Body of pancreas (tissue), 4 donors: ENCODE measurements at regions not wholly inside any gene's neighbourhood (a gene's known extent, or its start where the extent isn't known, plus 50 kb on each side); places are given as distances from the start of the nearest gene placed in this dataset.

Experiments
- ATAC-seq: fragments of 150-250 bp; one replicate; pipeline ENCODE4 v1.9.1; 2016
- DNase-seq, 4 donors: peaks; one replicate each; pipeline ENCODE4 v3.0.0-alpha.2; 2019
- H3K27ac ChIP-seq, 4 donors: fragments of 200-600 bp; sonication (generic); 1 replicate in 3 of 4; 2 replicates in 1 of 4; pipeline versions ENCODE4 v1.5.1 to v1.6.1; 2016 to 2019; ENCODE audit warnings: mild to moderate bottlenecking in 1 of 4, mixed read lengths in 1 of 4, moderate library complexity in 1 of 4
- H3K27me3 ChIP-seq, 2 donors: fragments of 200-600 bp; sonication (generic); one replicate each; pipeline ENCODE4 v1.6.0; 2016; ENCODE audit warnings: mild to moderate bottlenecking in 1 of 2
- H3K36me3 ChIP-seq, 2 donors: fragments of 200-600 bp; sonication (generic); replicated peaks in 1 of 2; 2 replicates each; pipeline ENCODE4 v1.5.1; 2016; ENCODE audit warnings: low read depth in 2 of 2; ENCODE audit not compliant: insufficient read depth in 1 of 2
- H3K4me1 ChIP-seq: fragments of 200-600 bp; sonication (generic); one replicate; pipeline ENCODE4 v1.6.0; 2016
- H3K4me3 ChIP-seq, 2 donors: fragments of 200-600 bp; sonication (generic); 1 replicate in 1 of 2; 2 replicates in 1 of 2; pipeline ENCODE4 v1.5.1; 2016 to 2019
- H3K9me3 ChIP-seq, 3 donors: fragments of 200-600 bp; sonication (generic); 1 replicate in 2 of 3; 2 replicates in 1 of 3; pipeline ENCODE4 v1.5.1; 2016
- POLR2A ChIP-seq, 3 donors: fragments of 450-650 bp; IDR thresholded peaks; one replicate each; pipeline ENCODE4 v1.6.1; 2016; ENCODE audit warnings: antibody characterized with exemption in 3 of 3, mild to moderate bottlenecking in 2 of 3
- WGBS, 2 donors: methylation state at CpG; one replicate each; pipeline ENCODE4 v1.1.5; 2017; 5-methylcytosine and 5-hydroxymethylcytosine counted together
- intact Hi-C: fragments of 100-400 bp; cut with DNase I; formaldehyde crosslinking; loops from one replicate; pipeline ENCODE4 v1.15.1; 2023
- TF ChIP-seq, protein P1 (sequence below), 7 experiments: fragments of 450-650 bp in 4 of 7; fragments of 200-600 bp in 3 of 7; sonication (generic) in 3 of 7; IDR thresholded peaks; one replicate each; pipeline ENCODE4 v1.5.1; 2016 to 2019; ENCODE audit warnings: antibody characterized with exemption in 7 of 7

DNA sequence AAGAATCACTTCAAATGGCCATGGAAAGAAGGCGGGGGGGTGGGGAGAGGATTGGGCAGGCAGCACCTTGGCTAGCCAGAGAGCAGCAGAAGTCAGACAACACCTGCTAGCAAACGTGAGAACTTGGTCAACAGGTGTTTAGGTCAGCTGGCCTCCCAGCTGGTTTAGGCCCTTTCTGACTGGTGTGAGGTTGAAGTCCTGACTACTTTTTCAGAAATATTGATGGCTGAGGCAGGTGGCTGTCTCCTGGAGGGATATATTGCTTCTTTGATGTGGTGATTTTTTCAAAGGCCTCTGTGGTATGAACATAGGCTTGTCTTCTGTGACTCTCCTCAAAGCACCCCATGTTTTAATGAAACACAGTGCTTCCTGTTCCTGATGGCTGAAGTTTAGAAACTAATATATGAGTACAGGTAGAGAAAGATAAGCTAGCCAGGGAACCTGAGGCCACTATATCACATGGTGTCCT, 238.2 kb upstream of the SSTR1 start:
- DNase-seq = peak; percentile 70 to 90 (median 79)
- TF ChIP-seq, protein P1, sequence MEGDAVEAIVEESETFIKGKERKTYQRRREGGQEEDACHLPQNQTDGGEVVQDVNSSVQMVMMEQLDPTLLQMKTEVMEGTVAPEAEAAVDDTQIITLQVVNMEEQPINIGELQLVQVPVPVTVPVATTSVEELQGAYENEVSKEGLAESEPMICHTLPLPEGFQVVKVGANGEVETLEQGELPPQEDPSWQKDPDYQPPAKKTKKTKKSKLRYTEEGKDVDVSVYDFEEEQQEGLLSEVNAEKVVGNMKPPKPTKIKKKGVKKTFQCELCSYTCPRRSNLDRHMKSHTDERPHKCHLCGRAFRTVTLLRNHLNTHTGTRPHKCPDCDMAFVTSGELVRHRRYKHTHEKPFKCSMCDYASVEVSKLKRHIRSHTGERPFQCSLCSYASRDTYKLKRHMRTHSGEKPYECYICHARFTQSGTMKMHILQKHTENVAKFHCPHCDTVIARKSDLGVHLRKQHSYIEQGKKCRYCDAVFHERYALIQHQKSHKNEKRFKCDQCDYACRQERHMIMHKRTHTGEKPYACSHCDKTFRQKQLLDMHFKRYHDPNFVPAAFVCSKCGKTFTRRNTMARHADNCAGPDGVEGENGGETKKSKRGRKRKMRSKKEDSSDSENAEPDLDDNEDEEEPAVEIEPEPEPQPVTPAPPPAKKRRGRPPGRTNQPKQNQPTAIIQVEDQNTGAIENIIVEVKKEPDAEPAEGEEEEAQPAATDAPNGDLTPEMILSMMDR (IDR thresholded peaks at IDR 0.05) = no peak
- no peak for TF ChIP-seq POLR2A (IDR thresholded peaks at IDR 0.05)
- intact Hi-C loops = no loop called here

DNA sequence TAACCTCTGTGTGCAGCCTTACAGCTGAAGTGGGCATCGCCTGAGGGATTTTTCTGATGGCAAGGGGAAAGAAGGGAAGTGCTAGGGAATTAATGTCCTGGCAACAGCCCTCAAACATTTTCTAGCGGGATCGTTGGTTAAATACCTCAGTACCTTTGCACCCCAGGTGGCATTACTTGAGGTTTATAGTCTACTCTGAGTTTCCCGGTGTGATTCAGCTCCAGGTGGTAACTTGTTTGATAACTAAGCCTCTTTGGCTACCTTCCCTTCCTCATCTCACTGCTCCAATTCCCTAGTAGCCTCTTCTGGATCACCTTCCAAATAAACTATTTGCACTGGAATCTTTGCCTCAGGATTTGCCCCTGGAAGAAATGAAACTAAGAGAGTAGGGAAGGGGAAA, 237.0 kb upstream of the SSTR1 start:
- H3K9me3 ChIP-seq = no peaks in the 10 kb centered on the region
- H3K36me3 ChIP-seq = no peaks in the 10 kb centered on the region
- H3K4me3 ChIP-seq = no peak overlapping the region
- peak in 1 of 4 donors; percentile 4 for DNase-seq
- H3K27me3 ChIP-seq = no peaks in the 10 kb centered on the region
- WGBS, 2 donors = 49 to 52% methylated on average over 4 of the region's 4 CpGs
- no peak for TF ChIP-seq POLR2A (IDR thresholded peaks at IDR 0.05)
- TF ChIP-seq, protein P1 (IDR thresholded peaks at IDR 0.05) = no peak
- peak overlapping the region in 2 of 4 donors; percentile 64 to 74 for H3K27ac ChIP-seq
- intact Hi-C loops = no loop called here
- ATAC-seq = no peak
- peaks cover 35% of the 10 kb centered on the region for H3K4me1 ChIP-seq

More for the DNA sequence above, 238.2 kb upstream of the SSTR1 start:
- 13 to 23% methylated on average over 2 of the region's 2 CpGs for WGBS, 2 donors
- H3K4me1 ChIP-seq = peaks cover 35% of the 10 kb centered on the region
- H3K36me3 ChIP-seq = no peaks in the 10 kb centered on the region
- H3K27ac ChIP-seq = peak overlapping the region in 3 of 4 donors; percentile 64 to 81 (median 74)
- ATAC-seq = peak; percentile 95
- H3K27me3 ChIP-seq = no peaks in the 10 kb centered on the region
- H3K4me3 ChIP-seq = no peak overlapping the region
- H3K9me3 ChIP-seq = no peaks in the 10 kb centered on the region

GRCh38 chr14:37972941-37973887, 234.5 kb upstream of the SSTR1 start:
- Histone ChIP-seq H3K27ac (no peak overlapping the region), H3K9me3 (no peaks in the 10 kb centered on the region), H3K36me3 (no peaks in the 10 kb centered on the region), H3K27me3 (no peaks in the 10 kb centered on the region), H3K4me3 (no peak overlapping the region), H3K4me1 (peaks cover 33% of the 10 kb centered on the region)
- DNase-seq (no peak), ATAC-seq (no peak)
- intact Hi-C loops = no loop called here
- WGBS, 2 donors = 56% methylated on average over 7 of the region's 7 CpGs
- TF ChIP-seq, protein P1 (IDR thresholded peaks at IDR 0.05) = no peak
- TF ChIP-seq POLR2A (IDR thresholded peaks at IDR 0.05) = no peak

DNA sequence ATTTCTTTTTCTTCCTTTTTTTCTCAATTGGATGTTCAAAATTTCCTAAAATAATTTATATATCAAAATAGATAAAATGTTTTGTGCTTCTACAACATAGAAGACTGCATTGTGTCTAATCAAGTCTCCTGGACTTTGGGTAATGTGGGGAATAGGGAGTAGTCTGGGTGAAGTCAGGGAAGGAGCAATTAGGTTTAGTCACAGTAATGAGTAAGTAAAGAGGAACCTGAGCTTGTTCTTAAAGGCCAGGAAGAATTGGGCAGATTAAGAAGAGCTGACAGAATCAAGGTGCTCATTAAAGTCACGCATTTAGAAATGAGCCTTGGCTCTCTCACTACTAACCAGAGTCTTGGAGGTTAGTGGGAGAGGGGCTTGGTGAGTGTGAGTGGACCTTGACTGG, 233.3 kb upstream of the SSTR1 start:
- H3K27me3 ChIP-seq = no peaks in the 10 kb centered on the region
- H3K36me3 ChIP-seq = no peaks in the 10 kb centered on the region
- intact Hi-C loops = no loop called here
- WGBS, 2 donors = 94 to 96% methylated on average over 1 of the region's 1 CpG
- DNase-seq (no peak), ATAC-seq (no peak)
- no peak overlapping the region for H3K27ac ChIP-seq
- TF ChIP-seq, protein P1 (IDR thresholded peaks at IDR 0.05) = no peak
- no peak for TF ChIP-seq POLR2A (IDR thresholded peaks at IDR 0.05)
- no peak overlapping the region for H3K4me3 ChIP-seq
- H3K4me1 ChIP-seq = peaks cover 21% of the 10 kb centered on the region
- H3K9me3 ChIP-seq = no peaks in the 10 kb centered on the region
